ENCODE measurements at regions not wholly inside any gene's neighbourhood (a gene's known extent, or its start where the extent isn't known, plus 50 kb on each side); places are given as distances from the start of the nearest gene placed in this dataset.

GRCh38 chr6:126682440-126682839 is 342.5 kb downstream of the CENPW start (continued):
- no peak for TF ChIP-seq MXI1 (IDR thresholded peaks at IDR 0.05; ENCODE audit: low read depth, low read length)

GRCh38 chr6:126685182-126685581 is 345.3 kb downstream of the CENPW start:
- no peaks in the 10 kb centered on the region for H3K9me3 ChIP-seq (replicated peaks; ENCODE audit: control insufficient read depth, insufficient read depth, low read length)
- in situ Hi-C loops (cut with MboI) (no loop called here), intact Hi-C loops (cut with micrococcal nuclease; ENCODE audit: unreplicated experiment) (no loop called here)
- DNase-seq (ENCODE audit: low read depth, low spot score) = no peak
- no peak overlapping the region for H3K4me2 ChIP-seq (ENCODE audit: control insufficient read depth, insufficient read depth)
- H3K27ac ChIP-seq (ENCODE audit: control insufficient read depth, insufficient read depth) = no peak overlapping the region
- RAD21 ChIA-PET (ENCODE audit: unreplicated experiment) = no interaction called here
- no peaks in the 10 kb centered on the region for H3K36me3 ChIP-seq (ENCODE audit: control insufficient read depth in 2 of 2, insufficient read depth in 2 of 2, low read length in 1 of 2)
- no peaks in the 10 kb centered on the region for H4K20me1 ChIP-seq (ENCODE audit: control insufficient read depth, insufficient read depth)
- no peak overlapping the region for H3K4me3 ChIP-seq
- POLR2A ChIA-PET = no interaction called here
- TF ChIP-seq SKIL (IDR thresholded peaks at IDR 0.05; ENCODE audit: low read depth, poor library complexity, severe bottlenecking) (no peak), CREB1 (IDR thresholded peaks at IDR 0.05; ENCODE audit: low read depth) (no peak), SP1 (IDR thresholded peaks at IDR 0.05; ENCODE audit: low read depth, low read length) (no peak), ESRRA (IDR thresholded peaks at IDR 0.05; ENCODE audit: low read length) (no peak), NFXL1 (IDR thresholded peaks at IDR 0.05; ENCODE audit: borderline replicate concordance) (no peak), HDAC6 (IDR thresholded peaks at IDR 0.05; ENCODE audit: unreplicated experiment) (no peak), E4F1 (IDR thresholded peaks at IDR 0.05; ENCODE audit: borderline replicate concordance, partially characterized antibody) (no peak), TCF12 (IDR thresholded peaks at IDR 0.05; ENCODE audit: low read depth, low read length) (no peak), SMAD5 (IDR thresholded peaks at IDR 0.05; ENCODE audit: low read depth) (no peak), KAT2A (conservative IDR thresholded peaks at IDR 0.05; ENCODE audit: control insufficient read depth, low read depth, low read length) (no peak), NFYB (IDR thresholded peaks at IDR 0.05; ENCODE audit: insufficient read depth, low read depth, low read length) (no peak), ELK1 (IDR thresholded peaks at IDR 0.05; ENCODE audit: low read depth, low read length) (no peak), ZNF592 (IDR thresholded peaks at IDR 0.05) (no peak)
- CTCF ChIA-PET = no interaction called here
- H3K4me1 ChIP-seq (ENCODE audit: control insufficient read depth, insufficient read depth, low read length) = no peaks in the 10 kb centered on the region
- WGBS (ENCODE audit: insufficient coverage, insufficient replicate concordance, low lambda C conversion rate, missing lambda C conversion rate) = 33% methylated on average over 1 of the region's 1 CpG
- BruUV-seq (replicated peaks) = no TSS peak
- H3K9ac ChIP-seq (ENCODE audit: control insufficient read depth, insufficient read depth, low read length) = no peak overlapping the region
- H3K79me2 ChIP-seq (ENCODE audit: control insufficient read depth, insufficient read depth, low read length) = no peaks in the 10 kb centered on the region
- H3K27me3 ChIP-seq (replicated peaks in 1 of 2; ENCODE audit: control insufficient read depth in 2 of 2, insufficient read depth in 2 of 2, low read length in 1 of 2) = no peaks in the 10 kb centered on the region; a peak in 1 of 4 replicates
- SMC1A ChIA-PET (ENCODE audit: uncharacterized antibody, unreplicated experiment) = no interaction called here
- no peak for FAIRE-seq
- no peak for ATAC-seq
- no peak overlapping the region for H2AFZ ChIP-seq (ENCODE audit: control insufficient read depth, low read depth, low read length)

Data from GM12878 (cell line).